Dermis blood vessel endothelial cell (primary cell): ENCODE measurements at regions not wholly inside any gene's neighbourhood (a gene's known extent, or its start where the extent isn't known, plus 50 kb on each side); places are given as distances from the start of the nearest gene placed in this dataset.

Experiments
- DNase-seq: peaks from one replicate; pipeline ENCODE4 v3.0.0; 2010

GRCh38 chr14:38900887-38901286 lies 202.1 kb downstream of the SEC23A start:
- DNase-seq = no peak

- no peak for DNase-seq
These were observed 215.3 kb downstream of the SEC23A start for GRCh38 chr14:38887696-38888095.

GRCh38 chr14:38884109-38884508 lies 218.9 kb downstream of the SEC23A start:
- no peak for DNase-seq

- no peak for DNase-seq
These were observed 219.9 kb downstream of the SEC23A start for GRCh38 chr14:38883127-38883526.

- no peak for DNase-seq
These were observed 220.5 kb downstream of the SEC23A start for GRCh38 chr14:38882533-38882932.

GRCh38 chr14:38880643-38881524 lies 222.2 kb downstream of the SEC23A start:
- DNase-seq = no peak

- DNase-seq = peak; percentile 31
These were observed 225.2 kb downstream of the SEC23A start for GRCh38 chr14:38877744-38878388.

GRCh38 chr14:38874721-38875120 lies 228.3 kb downstream of the SEC23A start:
- DNase-seq = no peak

GRCh38 chr14:38873941-38874612 lies 229.0 kb downstream of the SEC23A start:
- no peak for DNase-seq

GRCh38 chr14:38870296-38870836 lies 232.7 kb downstream of the SEC23A start:
- DNase-seq = peak; percentile 17

GRCh38 chr14:38868399-38869290 lies 234.4 kb downstream of the SEC23A start:
- DNase-seq = no peak

- peak; percentile 94 for DNase-seq
These were observed 235.4 kb downstream of the SEC23A start for GRCh38 chr14:38867561-38868150.

GRCh38 chr14:38866461-38866860 lies 236.6 kb downstream of the SEC23A start:
- DNase-seq = no peak

GRCh38 chr14:38862366-38862765 lies 240.7 kb downstream of the SEC23A start:
- no peak for DNase-seq

- DNase-seq = no peak
These were observed 242.5 kb downstream of the SEC23A start for GRCh38 chr14:38860530-38860929.

- no peak for DNase-seq
These were observed 246.2 kb downstream of the SEC23A start for GRCh38 chr14:38856798-38857197.

GRCh38 chr14:38855513-38855912 lies 247.5 kb downstream of the SEC23A start:
- DNase-seq = no peak

- no peak for DNase-seq
These were observed 251.9 kb downstream of the SEC23A start for GRCh38 chr14:38851111-38851510.

GRCh38 chr14:38850664-38851063 lies 252.4 kb downstream of the SEC23A start:
- no peak for DNase-seq

- DNase-seq = no peak
These were observed 254.6 kb downstream of the SEC23A start for GRCh38 chr14:38848243-38848935.

GRCh38 chr14:38847161-38847560 lies 255.9 kb downstream of the SEC23A start:
- no peak for DNase-seq
